Type B pancreatic cell (in vitro differentiated cells): ENCODE measurements at regions not wholly inside any gene's neighbourhood (a gene's known extent, or its start where the extent isn't known, plus 50 kb on each side); places are given as distances from the start of the nearest gene placed in this dataset.

ENCODE experiments used
- DNase-seq: peaks from one replicate; pipeline ENCODE4 v3.0.0; 2021; ENCODE audit warnings: mixed read lengths; ENCODE audit not compliant: unreplicated experiment; ENCODE audit errors: extremely low spot score
- H3K27ac Mint-ChIP-seq: 2 replicates; pipeline ENCODE4 v1.8.0; 2021; ENCODE audit warnings: mild to moderate bottlenecking, mixed read lengths
- H3K27me3 Mint-ChIP-seq: 2 replicates; pipeline ENCODE4 v1.8.0; 2021; ENCODE audit warnings: mixed read lengths
- H3K36me3 Mint-ChIP-seq: 2 replicates; pipeline ENCODE4 v1.8.0; 2021; ENCODE audit warnings: mixed read lengths
- H3K4me1 Mint-ChIP-seq: one replicate; pipeline ENCODE4 v1.8.0; 2021; ENCODE audit warnings: mixed read lengths; ENCODE audit not compliant: unreplicated experiment
- H3K4me3 Mint-ChIP-seq: 2 replicates; pipeline ENCODE4 v1.8.0; 2021; ENCODE audit warnings: mild to moderate bottlenecking, mixed read lengths
- H3K9me3 Mint-ChIP-seq: 2 replicates; pipeline ENCODE4 v1.8.0; 2021; ENCODE audit warnings: mixed read lengths
- CTCF ChIP-seq: fragments of 200-600 bp; sonication (generic); conservative IDR thresholded peaks from 2 replicates; pipeline ENCODE4 v1.5.0; 2021; ENCODE audit warnings: antibody characterized with exemption, mild to moderate bottlenecking

- Mint-ChIP-seq H3K9me3 (no peaks in the 10 kb centered on the region), H3K36me3 (no peaks in the 10 kb centered on the region), H3K27ac (no peak overlapping the region), H3K4me1 (no peaks in the 10 kb centered on the region), H3K4me3 (no peak overlapping the region), H3K27me3 (peaks cover 72% of the 10 kb centered on the region)
- no peak for DNase-seq
- TF ChIP-seq CTCF, result no peak
Measured at GRCh38 chr10:100623521-100624230, 87.9 kb downstream of the HIF1AN start.

- Mint-ChIP-seq H3K27me3 (peaks cover 65% of the 10 kb centered on the region), H3K4me3 (no peak overlapping the region), H3K4me1 (no peaks in the 10 kb centered on the region), H3K36me3 (no peaks in the 10 kb centered on the region), H3K27ac (no peak overlapping the region), H3K9me3 (no peaks in the 10 kb centered on the region)
- DNase-seq, result no peak
- no peak for TF ChIP-seq CTCF
Measured at GRCh38 chr10:100624298-100624697, 88.6 kb downstream of the HIF1AN start.

- Mint-ChIP-seq H3K36me3 (no peaks in the 10 kb centered on the region), H3K27ac (no peak overlapping the region), H3K9me3 (no peaks in the 10 kb centered on the region), H3K4me3 (no peak overlapping the region), H3K4me1 (no peaks in the 10 kb centered on the region), H3K27me3 (peaks cover 54% of the 10 kb centered on the region)
- no peak for DNase-seq
- no peak for TF ChIP-seq CTCF
Measured at GRCh38 chr10:100625816-100626215, 90.1 kb downstream of the HIF1AN start.

GRCh38 chr10:100628061-100628460 lies 92.3 kb downstream of the HIF1AN start:
- Mint-ChIP-seq H3K27me3 (peaks cover 47% of the 10 kb centered on the region), H3K4me3 (no peak overlapping the region)

GRCh38 chr10:100631192-100631591 lies 95.4 kb downstream of the HIF1AN start:
- no peak overlapping the region for H3K27ac Mint-ChIP-seq

More at GRCh38 chr10:100628061-100628460, 92.3 kb downstream of the HIF1AN start:
- Mint-ChIP-seq H3K9me3 (no peaks in the 10 kb centered on the region), H3K36me3 (no peaks in the 10 kb centered on the region), H3K27ac (no peak overlapping the region), H3K4me1 (no peaks in the 10 kb centered on the region)
- no peak for TF ChIP-seq CTCF
- no peak for DNase-seq

More at GRCh38 chr10:100631192-100631591, 95.4 kb downstream of the HIF1AN start:
- no peaks in the 10 kb centered on the region for H3K36me3 Mint-ChIP-seq
- peaks cover 48% of the 10 kb centered on the region for H3K27me3 Mint-ChIP-seq
- no peaks in the 10 kb centered on the region for H3K4me1 Mint-ChIP-seq
- no peak for TF ChIP-seq CTCF
- DNase-seq, result no peak
- no peak overlapping the region for H3K4me3 Mint-ChIP-seq
- H3K9me3 Mint-ChIP-seq, result no peaks in the 10 kb centered on the region
